ENCODE measurements at regions not wholly inside any gene's neighbourhood (a gene's known extent, or its start where the extent isn't known, plus 50 kb on each side); places are given as distances from the start of the nearest gene placed in this dataset.
A peak's percentile ranks its signal among the peaks of the same experiment; 100 is the strongest.
"Not testable (repeated sequence)": the region's sequence is repeated elsewhere in the genome, so short reads cannot be mapped to it uniquely, and the experiment has no call there.

DNA sequence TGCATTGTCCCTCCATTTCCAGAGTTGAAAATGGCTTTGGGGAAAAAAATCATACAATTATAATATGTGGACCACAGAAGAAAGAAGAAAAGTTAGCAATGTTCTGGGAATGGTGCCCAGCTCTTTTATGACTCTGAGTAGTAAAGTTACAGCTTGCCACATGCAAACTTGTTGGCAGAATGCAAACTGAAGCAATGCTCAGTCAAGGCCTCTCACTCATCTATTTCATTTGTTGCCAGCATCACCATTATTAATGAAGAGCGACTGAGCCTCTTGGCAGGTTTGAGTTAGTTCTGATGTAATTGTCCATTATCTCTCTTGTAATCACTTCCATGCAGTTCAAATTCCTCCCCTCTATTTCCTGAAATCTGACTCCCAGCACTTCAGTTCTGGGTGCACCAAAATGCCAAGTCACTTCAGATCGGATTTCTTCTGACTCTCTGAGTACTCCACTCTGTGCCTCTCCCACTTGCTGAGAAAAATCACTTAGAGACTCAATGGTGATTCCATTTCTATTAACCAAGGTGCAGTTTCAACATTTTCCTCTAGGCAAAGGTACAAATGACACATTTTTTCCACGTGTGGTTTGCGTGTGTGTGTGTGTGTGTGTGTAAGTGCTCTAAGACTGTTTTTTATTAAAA, 154.4 kb upstream of the STMND1 start:
- DNase-seq: peak; percentile 51

DNA sequence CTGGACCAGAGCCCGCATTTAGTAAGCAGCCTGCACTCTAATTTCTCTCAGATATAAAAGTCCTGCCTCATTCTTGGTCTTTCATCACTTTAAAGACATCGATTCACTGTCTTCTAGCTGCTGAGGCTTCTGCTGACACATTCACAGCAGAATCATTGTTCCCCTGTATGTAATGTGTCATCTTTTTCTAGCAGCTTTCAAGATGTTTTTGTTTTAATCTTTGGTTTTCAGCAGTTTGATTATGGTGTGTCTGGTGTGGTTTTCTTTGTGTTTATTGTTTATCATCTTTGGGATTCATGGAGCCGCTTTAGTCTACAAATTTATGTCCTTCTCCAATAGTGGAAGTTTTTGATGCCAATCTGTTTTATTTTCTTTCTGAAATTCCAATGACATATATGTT, 157.3 kb upstream of the STMND1 start:
- no peak for DNase-seq

DNA sequence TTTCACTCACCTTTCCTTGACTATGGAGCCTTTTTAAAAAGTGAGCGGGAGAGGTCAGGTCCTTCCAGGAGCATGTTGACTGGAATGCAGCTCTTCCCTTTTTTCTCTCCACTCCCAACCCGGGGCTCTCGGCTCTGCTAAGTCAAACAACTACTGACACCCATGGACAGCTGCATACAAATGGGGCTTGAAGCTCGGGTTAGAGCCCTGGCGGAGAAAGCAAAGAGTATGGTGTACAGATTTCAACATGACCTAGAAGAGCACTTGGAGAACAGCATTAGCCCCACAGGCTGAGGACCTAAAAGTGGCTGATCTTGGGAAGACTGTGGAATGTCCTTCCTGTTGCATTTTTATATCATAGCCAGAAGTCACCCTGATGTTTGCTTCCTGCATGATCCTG, 162.0 kb upstream of the STMND1 start:
- DNase-seq: no peak

DNA sequence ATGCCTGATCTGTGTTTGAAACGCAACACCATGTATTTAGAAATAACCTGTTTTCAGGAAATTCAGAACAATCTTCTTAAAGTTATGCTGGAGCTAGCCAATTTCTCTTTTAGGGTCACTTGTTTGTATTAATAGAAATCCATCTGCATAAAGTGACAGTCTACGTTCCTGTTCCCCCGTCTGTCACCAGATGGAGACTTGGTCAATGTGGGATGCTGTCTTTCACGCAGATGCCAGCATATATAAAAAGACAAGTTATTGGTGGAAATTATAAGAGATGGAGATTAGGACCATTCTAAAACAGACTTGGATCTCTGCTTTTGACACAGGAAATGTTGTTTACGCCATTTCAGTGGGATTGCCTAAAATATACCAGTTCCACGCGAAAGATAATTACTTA, 162.5 kb upstream of the STMND1 start:
- no peak for DNase-seq

DNA sequence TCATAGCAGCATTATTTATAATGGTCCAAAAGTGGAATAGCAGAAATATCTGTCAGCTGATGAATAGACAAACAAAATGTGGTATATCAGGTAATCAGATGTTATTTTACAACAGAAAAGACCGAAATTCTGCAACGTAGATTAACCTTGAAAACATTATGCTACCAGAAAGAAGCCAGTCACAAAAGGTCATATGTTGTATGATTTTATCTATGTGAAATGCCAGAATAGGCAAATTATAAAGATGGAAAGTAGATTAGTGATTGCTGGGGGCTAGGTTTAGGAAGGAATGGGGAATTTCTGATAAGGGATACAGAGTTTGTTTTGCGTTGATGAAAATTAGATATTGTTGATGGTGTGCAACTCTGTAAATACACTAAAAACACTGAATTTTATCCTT, 165.0 kb upstream of the STMND1 start:
- DNase-seq: no peak

DNA sequence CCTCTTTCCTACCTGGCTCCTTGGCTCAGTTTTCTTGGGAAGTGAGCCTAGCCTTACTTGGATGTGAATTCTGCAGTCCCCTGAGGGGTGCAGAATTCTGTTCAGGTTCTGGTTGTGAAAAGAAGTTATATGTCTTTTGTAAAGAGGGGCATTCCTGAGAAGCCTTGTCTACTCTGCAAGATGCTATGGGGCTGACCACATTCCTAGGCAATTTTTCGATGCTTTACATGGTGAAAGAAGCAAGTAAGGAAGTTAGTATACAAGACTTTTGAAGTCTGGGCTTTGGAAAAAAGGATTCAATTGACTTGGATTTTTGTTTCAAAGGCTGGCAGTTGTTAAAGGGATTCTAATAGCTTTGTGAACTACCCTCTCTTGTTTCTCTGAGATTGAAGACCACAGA, 167.9 kb upstream of the STMND1 start:
- DNase-seq: no peak

DNA sequence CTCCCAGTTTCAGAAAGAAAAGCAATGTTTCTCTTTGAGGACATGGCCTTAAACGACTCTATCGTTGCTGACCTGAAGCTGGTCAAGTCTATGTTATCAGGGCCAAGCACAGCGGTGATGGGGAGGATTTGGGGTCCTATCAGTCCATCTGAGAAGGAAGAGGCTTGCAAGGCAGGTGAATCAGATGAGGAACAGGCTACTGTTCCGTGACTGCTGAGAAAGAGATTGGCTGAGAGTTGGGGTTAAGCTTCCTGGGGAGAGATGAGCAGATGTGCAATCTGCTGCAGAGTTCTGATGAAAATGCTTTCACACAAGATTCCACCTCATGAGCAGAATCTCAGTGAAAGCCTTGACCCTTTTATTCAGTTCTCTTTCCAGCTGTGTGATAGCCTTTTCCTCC, 168.3 kb upstream of the STMND1 start:
- DNase-seq: no peak

DNA sequence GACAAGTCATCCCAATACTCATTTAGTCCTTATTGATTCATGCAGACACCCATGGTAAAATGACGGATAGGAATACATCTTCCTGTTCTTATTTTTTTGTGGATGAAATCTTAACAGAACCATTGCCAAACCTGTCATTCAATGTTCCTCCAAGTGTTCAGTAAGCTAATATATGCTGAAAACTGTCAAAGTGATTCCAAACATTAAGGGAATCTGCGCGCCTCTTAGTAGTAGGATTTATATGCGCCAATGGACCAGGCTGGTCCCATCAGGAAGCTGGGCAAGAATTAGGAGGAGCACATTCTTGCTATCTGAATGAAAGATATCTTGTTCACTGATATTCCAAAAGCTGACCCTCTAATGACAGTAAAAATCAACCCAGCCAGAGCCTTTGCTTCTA, 168.9 kb upstream of the STMND1 start:
- no peak for DNase-seq

DNA sequence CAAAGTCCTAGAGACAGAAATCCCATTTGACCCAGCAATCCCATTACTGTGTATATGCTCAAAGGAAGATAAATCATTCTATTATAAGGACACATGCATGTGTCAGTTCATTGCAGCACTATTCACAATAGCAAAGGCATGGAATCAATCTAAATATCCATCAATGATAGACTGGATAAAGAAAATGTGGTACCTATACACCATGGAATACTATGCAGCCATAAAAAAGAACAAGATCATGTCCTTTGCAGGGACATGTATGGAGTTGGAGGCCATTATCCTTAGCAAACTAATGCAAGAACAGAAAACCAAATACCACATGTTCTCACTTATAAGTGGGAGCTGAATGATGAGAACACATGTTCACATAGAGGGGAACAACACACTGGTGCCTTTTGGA, 169.8 kb upstream of the ATXN1 start:
- DNase-seq: not testable (repeated sequence)

DNA sequence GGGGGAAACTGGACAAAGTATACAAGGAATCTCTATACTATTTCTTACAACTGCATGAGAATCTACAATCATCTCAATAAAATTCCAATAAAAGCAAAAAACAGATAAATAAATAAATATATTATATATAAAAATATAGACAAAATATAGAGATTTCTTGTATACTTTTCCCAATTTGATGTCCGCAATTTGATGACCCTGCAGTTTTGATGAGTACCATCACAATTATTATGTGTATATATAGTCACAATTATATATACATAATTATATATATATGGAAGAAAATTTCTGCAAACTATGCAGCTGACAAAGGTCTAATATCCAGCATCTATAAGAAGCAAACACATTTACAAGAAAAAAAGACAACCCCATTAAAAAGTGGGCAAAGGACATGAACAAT, 169.2 kb upstream of the ATXN1 start:
- DNase-seq: no peak

DNA sequence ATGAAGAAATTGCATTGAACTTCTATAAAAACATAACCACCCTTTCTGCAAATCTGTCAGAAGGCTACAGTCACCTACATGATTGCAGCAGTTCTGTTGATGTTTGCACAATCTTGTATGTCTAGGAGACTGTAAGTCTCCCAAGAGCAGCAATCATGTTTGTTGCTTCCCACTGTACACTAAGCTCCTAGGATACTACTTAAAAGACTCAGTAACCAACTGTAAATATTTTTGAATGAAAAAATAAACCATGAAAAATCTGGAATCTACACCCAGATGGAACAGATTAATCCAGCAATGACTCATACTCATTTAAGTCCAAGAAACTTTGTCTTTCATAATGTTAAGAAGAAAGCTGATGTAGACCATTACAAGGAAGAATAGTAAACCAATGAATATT, 168.5 kb upstream of the ATXN1 start:
- no peak for DNase-seq

DNA sequence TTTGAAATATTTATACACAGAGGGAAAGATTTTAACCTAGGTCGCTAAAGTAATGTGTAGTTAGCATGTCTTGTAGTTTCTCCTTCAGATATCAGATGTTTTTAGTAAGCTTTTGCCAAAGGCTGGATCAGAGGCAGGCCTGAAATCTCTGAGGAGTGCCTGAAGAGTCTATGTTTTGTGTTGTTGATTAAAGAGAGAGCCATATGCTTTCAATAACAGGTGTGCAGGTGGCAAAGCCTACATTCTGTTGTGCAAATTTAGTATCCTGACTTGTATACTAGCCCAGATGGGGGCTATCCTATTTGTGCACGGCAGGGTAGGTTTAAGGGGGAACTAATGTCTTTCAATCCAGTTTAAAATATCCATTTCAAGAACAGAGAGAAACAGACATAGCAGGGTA, 167.1 kb upstream of the ATXN1 start:
- no peak for DNase-seq

DNA sequence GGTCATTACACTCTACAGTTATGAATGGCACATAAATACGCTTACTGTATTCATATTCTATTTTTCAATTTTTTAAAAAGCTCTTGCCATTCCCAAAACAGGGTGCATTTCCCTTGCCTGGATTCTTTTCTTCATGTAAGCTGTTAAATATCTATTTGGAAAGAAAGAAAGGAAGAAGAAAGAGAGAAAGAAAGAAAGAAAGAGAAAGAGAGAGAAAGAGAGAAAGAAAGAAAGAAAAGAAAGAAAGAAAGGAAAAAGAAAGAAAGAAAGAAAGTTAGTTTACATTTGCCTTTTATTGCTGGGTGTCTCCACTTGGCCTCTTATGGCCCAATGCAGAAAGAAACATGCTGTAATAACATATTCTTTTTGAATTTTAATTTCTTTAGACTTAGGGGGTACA, 165.9 kb upstream of the ATXN1 start:
- no peak for DNase-seq

DNA sequence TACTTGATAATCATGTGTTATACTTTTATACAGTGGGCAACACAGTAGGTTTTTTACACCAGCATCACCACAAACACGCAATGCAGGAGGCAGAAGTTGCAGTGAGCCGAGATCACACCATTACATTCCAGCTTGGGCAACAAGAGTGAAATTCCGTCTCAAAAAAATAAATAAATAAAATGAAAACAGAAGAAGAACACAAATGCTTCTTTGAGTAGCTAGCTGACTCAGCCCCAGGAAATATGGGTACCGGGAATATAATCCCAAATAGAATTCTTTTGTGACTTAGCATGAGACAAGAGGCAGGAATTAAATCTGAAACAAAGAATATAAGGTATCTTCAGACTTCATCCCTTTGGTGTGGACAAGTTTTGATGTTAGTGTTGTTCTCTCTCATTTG, 164.2 kb upstream of the ATXN1 start:
- no peak for DNase-seq

DNA sequence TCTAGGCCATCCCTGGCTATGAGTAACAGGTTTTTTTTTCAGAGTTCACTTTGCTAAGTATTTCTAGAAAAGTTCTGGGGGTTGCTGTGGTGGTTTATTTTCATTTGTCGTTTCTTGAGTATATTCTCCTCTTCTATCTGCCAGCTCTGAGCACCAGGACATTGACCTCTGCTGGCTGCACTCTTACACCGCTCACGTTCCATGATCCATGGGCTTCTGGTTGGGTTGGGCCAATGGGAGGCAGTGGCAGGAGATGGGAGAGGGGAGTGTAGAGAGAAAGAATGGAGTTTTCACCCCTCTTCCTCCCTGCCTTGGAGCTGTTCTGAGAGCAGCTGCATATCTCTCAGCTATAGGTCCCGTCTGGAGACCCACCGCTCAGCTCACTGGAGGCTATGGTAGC, 161.0 kb upstream of the ATXN1 start:
- DNase-seq: no peak

DNA sequence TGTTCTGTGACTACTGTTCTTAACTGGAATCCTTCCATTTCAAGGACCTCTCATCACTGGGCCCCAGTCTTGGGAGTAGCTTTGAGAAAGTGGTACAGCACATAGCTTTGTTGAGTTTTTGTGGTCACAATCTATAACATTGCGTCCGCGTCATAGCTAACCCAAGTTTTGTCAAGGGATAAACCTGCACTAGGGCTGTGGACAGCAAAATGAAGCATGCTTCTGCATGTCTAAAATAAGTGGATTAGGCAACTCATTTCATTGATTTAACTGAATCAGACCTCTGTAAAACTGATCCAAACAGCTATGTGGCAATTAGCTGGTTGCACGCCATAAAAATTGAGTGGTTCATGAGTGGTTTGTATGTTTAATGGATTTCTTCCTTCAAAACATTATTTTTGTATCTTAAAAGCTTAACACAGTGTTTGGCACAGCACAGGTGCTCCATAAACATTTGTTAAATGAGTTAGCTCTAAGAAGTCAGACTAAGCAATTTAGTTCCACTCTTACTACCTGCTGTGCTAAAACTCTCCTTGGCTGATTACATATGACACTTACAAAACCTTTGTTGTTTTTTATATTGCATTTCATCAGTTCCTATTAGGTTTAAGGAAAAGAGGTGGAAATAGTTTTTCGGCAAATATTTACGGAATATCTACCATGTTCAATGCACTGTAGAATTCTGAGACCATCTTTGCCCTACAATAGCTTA, 160.3 kb upstream of the ATXN1 start:
- no peak for DNase-seq

DNA sequence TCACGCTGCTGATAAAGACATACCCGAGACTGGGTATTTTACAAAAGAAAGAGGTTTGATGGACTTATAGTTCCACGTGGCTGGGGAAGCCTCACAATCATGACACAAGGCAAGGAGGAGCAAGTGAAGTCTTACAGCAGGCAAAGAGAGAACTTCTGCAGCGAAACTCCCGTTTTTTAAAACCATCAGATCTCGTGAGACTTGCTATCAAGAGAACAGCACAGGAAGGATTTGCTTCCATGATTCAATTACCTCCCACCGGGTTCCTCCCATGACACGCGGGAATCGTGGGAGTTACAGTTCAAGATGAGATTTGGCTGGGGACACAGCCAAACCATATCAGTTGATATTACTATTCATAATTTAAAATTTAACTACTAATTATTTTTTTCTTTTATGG, 157.3 kb upstream of the ATXN1 start:
- no peak for DNase-seq

DNA sequence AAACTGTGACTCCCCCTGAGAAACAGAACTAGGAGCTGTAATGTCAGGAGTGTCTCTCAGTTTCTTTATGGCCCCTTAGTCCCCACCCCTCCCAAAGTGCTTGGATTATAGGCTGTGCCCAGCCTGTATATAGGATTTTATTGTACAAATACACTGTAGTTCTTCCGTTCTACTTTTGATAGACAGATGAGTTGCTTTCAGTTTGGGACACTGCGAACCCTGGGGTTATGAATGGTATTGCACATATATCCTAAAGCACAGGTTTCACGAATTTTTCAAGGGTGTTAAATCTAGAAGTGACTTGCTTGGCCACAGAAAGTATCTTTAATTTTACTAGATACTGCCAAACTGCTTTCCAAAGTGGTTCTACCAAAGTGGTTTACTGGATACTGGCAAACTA, 152.9 kb upstream of the ATXN1 start:
- no peak for DNase-seq

DNA sequence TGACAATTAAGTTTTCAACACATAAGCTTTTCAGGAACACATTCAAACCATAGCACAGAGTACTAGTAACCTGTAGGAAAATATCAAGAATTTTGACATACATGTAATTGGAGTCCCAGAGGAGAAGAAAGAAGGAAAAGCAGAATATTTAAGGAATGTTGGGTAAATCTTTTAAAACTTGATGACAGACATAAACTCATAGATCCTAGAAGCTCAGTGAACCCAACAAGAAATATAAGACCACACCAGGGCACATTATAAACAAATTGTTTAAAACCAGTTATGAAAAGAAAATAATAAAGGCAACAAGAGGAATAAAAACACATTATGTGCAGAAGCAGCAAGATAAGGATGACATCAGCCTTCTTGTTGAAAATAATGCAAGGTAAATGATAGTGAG, 151.5 kb upstream of the ATXN1 start:
- DNase-seq: no peak

DNA sequence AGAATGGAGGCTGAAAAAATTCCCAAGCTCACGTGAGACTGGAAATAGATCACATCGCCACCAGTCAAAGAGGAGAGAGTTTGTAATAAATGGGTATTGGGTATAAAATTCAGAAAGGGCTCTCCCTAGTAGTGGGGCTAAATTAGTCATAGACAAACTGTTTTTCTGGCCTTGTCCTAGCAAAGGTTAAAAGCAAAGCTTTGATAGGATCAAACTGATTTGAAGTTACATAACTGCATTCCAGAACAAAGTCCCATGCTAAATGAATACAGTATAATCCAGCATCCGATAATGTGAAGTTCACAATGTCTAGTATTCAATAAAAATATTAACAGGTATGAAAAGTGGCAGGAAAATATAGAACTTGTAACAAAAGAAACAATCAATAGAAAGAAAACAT, 149.8 kb upstream of the ATXN1 start:
- no peak for DNase-seq

DNA sequence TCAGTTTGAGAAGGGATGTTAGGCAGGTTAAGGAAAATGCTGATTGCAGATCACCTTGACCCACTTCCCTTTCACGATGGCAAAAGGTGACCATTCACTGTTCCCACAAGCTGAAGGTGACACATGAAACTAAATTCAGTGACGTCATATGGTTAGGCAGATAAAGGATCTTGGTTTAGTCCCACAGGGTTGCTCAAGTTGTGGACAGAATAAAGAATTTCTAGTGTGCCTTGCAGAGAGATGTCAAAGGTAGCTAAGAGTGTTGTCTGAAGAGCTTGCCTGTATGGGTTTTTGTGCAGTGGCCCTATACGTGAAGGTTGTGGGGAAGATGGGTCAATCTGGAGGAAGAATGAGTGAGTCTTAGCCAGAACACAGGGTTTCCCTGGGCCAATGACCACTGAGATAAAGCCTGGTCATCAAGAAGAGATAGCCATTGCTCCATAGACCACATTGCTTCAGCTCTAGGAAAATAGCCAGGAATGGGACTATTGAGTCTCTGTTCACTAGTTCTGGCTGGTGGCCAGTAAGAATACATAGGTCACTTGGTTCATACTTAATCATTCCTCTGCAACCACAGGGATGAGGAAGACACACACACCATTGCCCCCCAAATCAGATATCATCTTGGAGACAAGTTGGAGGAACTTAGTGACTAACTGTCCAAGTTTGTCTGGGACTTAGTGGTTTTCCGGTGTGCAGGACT, 148.5 kb upstream of the ATXN1 start:
- no peak for DNase-seq

DNA sequence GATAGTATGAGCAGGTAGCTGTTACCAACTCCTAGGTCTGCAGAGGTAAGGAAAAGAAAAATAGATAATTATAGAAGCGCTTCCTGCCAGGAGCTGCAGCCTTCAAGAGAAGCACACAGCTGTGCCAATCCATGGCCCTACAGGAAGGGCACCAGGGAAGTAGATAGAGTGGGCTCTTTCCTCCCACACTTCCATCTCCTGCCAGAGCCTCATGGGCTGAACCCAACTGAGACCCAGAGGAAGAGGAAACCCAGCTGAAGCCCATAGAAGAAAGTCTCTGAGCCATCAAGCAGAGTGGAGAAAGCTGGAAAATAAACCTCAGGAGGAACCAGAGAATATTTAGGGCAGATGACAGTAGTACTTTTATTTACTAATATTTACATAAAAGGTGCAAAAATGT, 146.7 kb upstream of the ATXN1 start:
- no peak for DNase-seq

DNA sequence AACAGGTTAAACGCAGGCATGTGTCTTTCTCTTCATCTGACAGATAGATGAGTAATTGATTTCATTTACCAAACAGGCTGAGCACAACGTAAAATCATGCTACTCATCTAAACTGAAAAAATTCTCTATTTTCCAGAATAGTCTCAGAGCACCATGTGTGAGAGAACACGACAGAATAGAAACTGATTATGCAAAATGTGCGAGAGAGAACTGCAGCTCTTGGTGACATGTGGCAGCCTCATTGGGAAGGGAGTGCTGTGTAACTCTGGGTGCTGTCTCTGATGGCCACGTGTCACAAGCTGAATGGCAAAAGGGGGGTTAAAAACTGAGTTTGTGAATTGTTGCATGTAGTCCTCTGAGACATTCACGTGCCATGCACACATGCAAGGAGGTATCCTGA, 143.7 kb upstream of the ATXN1 start:
- DNase-seq: no peak

DNA sequence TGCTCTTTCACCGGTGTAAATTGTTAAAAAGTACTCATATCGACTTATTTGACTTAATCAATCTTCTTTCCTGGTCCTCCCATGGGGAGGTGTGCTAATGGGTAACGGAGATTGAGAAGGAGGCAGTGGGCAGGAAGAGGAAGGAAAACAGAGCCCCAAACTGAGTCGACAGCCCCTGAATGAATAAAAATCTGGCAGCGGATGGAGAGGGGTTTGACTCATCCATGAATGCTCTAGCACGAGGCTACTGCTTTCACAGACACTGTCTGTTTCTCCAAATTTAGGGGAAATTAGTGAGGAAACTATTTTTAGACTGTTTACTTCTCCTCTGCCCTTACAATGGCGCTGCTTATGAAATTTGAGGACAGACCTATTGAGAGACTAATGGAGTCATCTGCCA, 142.2 kb upstream of the ATXN1 start:
- no peak for DNase-seq

DNA sequence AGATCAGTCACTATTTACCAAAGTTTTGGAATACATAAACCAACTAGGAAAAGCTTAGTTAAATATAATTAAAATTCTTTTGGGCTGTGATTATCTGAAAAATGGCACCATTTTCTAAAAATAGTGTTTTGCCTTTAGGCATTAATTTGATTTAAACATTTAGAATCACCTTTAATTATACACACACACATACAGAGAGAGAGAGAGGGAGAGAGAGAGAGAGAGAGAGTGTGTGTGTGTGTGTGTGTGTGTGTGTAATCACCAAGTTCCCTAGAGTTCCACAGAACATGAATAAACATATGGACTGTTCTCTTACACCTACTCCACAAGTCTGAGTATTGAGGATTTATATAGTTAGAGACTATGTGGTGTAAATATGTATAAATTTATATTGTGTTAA, 141.2 kb upstream of the ATXN1 start:
- DNase-seq: no peak

Measured in T1000 (cell line).